H9 (cell line): ENCODE measurements at regions not wholly inside any gene's neighbourhood (a gene's known extent, or its start where the extent isn't known, plus 50 kb on each side); places are given as distances from the start of the nearest gene placed in this dataset.

Experiments
- DNase-seq: peaks from one replicate; pipeline ENCODE4 v3.0.0-alpha.2; 2017
- H2AFZ ChIP-seq: one replicate; pipeline ENCODE4 v1.6.1; 2013; ENCODE audit warnings: mild to moderate bottlenecking, low read length, control low read depth, moderate library complexity
- H2AK5ac ChIP-seq: 2 replicates; pipeline ENCODE4 v1.6.1; 2013; ENCODE audit warnings: low read length, control low read depth, mixed read lengths; ENCODE audit not compliant: insufficient read length
- H2BK120ac ChIP-seq: one replicate; pipeline ENCODE4 v1.6.1; 2013; ENCODE audit warnings: low read depth, mild to moderate bottlenecking, low read length, control low read depth, inconsistent platforms; ENCODE audit not compliant: poor library complexity, severe bottlenecking
- H2BK12ac ChIP-seq: 2 replicates; pipeline ENCODE4 v1.6.1; 2013; ENCODE audit warnings: low read length, control low read depth, mixed read lengths, low read depth; ENCODE audit not compliant: insufficient read length
- H2BK15ac ChIP-seq: 2 replicates; pipeline ENCODE4 v1.6.1; 2013; ENCODE audit warnings: low read depth, low read length, control low read depth
- H2BK20ac ChIP-seq: one replicate; pipeline ENCODE4 v1.6.1; 2013; ENCODE audit warnings: low read depth, mild to moderate bottlenecking, low read length, control low read depth, inconsistent platforms; ENCODE audit not compliant: poor library complexity, severe bottlenecking
- H2BK5ac ChIP-seq: 2 replicates; pipeline ENCODE4 v1.6.1; 2013; ENCODE audit warnings: low read length, control low read depth, mixed read lengths; ENCODE audit not compliant: insufficient read length
- H3K14ac ChIP-seq: 2 replicates; pipeline ENCODE4 v1.6.1; 2013; ENCODE audit warnings: low read length, control low read depth; ENCODE audit not compliant: insufficient read depth
- H3K18ac ChIP-seq: 2 replicates; pipeline ENCODE4 v1.6.1; 2013; ENCODE audit warnings: low read depth, mild to moderate bottlenecking, mixed read lengths, low read length, control low read depth; ENCODE audit not compliant: insufficient read length
- H3K23ac ChIP-seq: 2 replicates; pipeline ENCODE4 v1.6.1; 2013; ENCODE audit warnings: low read length, control low read depth, mixed read lengths, low read depth; ENCODE audit not compliant: insufficient read length
- H3K23me2 ChIP-seq: 2 replicates; pipeline ENCODE4 v1.6.1; 2013; ENCODE audit warnings: low read depth, mild to moderate bottlenecking, mixed read lengths, low read length, control low read depth; ENCODE audit not compliant: insufficient read length, poor library complexity, severe bottlenecking
- H3K27ac ChIP-seq: 2 replicates; pipeline ENCODE4 v1.5.1; 2013; ENCODE audit warnings: low read length, control low read depth, mixed read lengths, low read depth; ENCODE audit not compliant: insufficient read length
- H3K27me3 ChIP-seq: 2 replicates; pipeline ENCODE4 v1.6.1; 2013; ENCODE audit warnings: low read length, control low read depth, inconsistent platforms; ENCODE audit not compliant: insufficient read depth
- H3K4ac ChIP-seq: 2 replicates; pipeline ENCODE4 v1.6.1; 2013; ENCODE audit warnings: low read depth, mild to moderate bottlenecking, control low read depth, inconsistent platforms, low read length, moderate library complexity
- H3K4me1 ChIP-seq: 2 replicates; pipeline ENCODE4 v1.6.1; 2013; ENCODE audit warnings: low read length, control low read depth, inconsistent platforms; ENCODE audit not compliant: insufficient read depth
- H3K4me2 ChIP-seq: 2 replicates; pipeline ENCODE4 v1.6.1; 2013; ENCODE audit warnings: low read length, control low read depth, mixed read lengths; ENCODE audit not compliant: insufficient read length, insufficient read depth
- H3K56ac ChIP-seq: 2 replicates; pipeline ENCODE4 v1.6.1; 2013; ENCODE audit warnings: low read depth, mild to moderate bottlenecking, mixed read lengths, low read length, control low read depth; ENCODE audit not compliant: insufficient read length
- H3K79me1 ChIP-seq: 2 replicates; pipeline ENCODE4 v1.6.1; 2013; ENCODE audit warnings: low read depth, mild to moderate bottlenecking, moderate library complexity, low read length, control low read depth, inconsistent platforms; ENCODE audit not compliant: insufficient read depth, poor library complexity, severe bottlenecking
- H3K79me2 ChIP-seq: 2 replicates; pipeline ENCODE4 v1.6.1; 2013; ENCODE audit warnings: low read length, control low read depth, inconsistent platforms; ENCODE audit not compliant: insufficient read depth
- H3K9ac ChIP-seq: 2 replicates; pipeline ENCODE4 v1.6.1; 2013; ENCODE audit warnings: low read length, control low read depth, mixed read lengths; ENCODE audit not compliant: insufficient read length; ENCODE audit errors: extremely low read depth
- H3K9me3 ChIP-seq: one replicate; pipeline ENCODE4 v1.6.1; 2013; ENCODE audit warnings: low read depth, low read length, inconsistent platforms; ENCODE audit not compliant: control insufficient read depth
- H3T11ph ChIP-seq: one replicate; pipeline ENCODE4 v1.6.1; 2013; ENCODE audit warnings: mild to moderate bottlenecking, low read length, control low read depth, inconsistent platforms
- H4K20me1 ChIP-seq: one replicate; pipeline ENCODE4 v1.6.1; 2013; ENCODE audit not compliant: control insufficient read depth, insufficient read length, insufficient read depth
- H4K5ac ChIP-seq: 2 replicates; pipeline ENCODE4 v1.6.1; 2013; ENCODE audit warnings: low read depth, mild to moderate bottlenecking, mixed read lengths, low read length, control low read depth; ENCODE audit not compliant: insufficient read length
- H4K8ac ChIP-seq: replicated peaks from 2 replicates; pipeline ENCODE4 v1.6.1; 2013; ENCODE audit warnings: low read length, control low read depth, mixed read lengths, low read depth; ENCODE audit not compliant: insufficient read length
- H4K91ac ChIP-seq: 2 replicates; pipeline ENCODE4 v1.6.1; 2013; ENCODE audit warnings: low read depth, mild to moderate bottlenecking, moderate library complexity, mixed read lengths, low read length, control low read depth; ENCODE audit not compliant: insufficient read length
- H3K27ac Mint-ChIP-seq, 3 experiments: 2 replicates in 2 of 3; 3 replicates in 1 of 3; pipeline ENCODE4 v1.8.0; 2020 to 2021; ENCODE audit warnings: mixed read lengths in 3 of 3, mild to moderate bottlenecking in 1 of 3, moderate library complexity in 1 of 3
- H3K27me3 Mint-ChIP-seq: 2 replicates; pipeline ENCODE4 v1.8.0; 2021; ENCODE audit warnings: low read depth, mild to moderate bottlenecking, moderate library complexity, mixed read lengths
- H3K36me3 Mint-ChIP-seq, 3 experiments: 2 replicates in 2 of 3; 3 replicates in 1 of 3; pipeline ENCODE4 v1.8.0; 2020 to 2021; ENCODE audit warnings: low read depth in 3 of 3, mixed read lengths in 3 of 3; ENCODE audit not compliant: insufficient read depth in 1 of 3
- H3K4me1 Mint-ChIP-seq, 2 experiments: 2 replicates each; pipeline ENCODE4 v1.8.0; 2020; ENCODE audit warnings: mixed read lengths in 2 of 2
- H3K4me3 Mint-ChIP-seq, 2 experiments: 2 replicates in 1 of 2; 3 replicates in 1 of 2; pipeline ENCODE4 v1.8.0; 2020 to 2021; ENCODE audit warnings: mild to moderate bottlenecking in 2 of 2, mixed read lengths in 2 of 2, moderate library complexity in 1 of 2
- H3K9me3 Mint-ChIP-seq, 2 experiments: 2 replicates in 1 of 2; 3 replicates in 1 of 2; pipeline ENCODE4 v1.8.0; 2020; ENCODE audit warnings: mild to moderate bottlenecking in 2 of 2, mixed read lengths in 2 of 2, moderate library complexity in 1 of 2
- CTCF ChIP-seq: fragments of 200-600 bp; sonication (generic); conservative IDR thresholded peaks from 3 replicates; pipeline ENCODE4 v1.8.0; 2021; ENCODE audit warnings: antibody characterized with exemption, mild to moderate bottlenecking
- WGBS: extraction: QIAGEN DNeasy Blood & Tissue Kit; methylation state at CpG from one replicate; pipeline ENCODE4 v1.1.7; 2013; ENCODE audit warnings: missing lambda C conversion rate, low lambda C conversion rate, mixed read lengths; ENCODE audit not compliant: insufficient read length; ENCODE audit errors: extremely low coverage; 5-methylcytosine and 5-hydroxymethylcytosine counted together

GRCh38 chr15:98524838-98525660 is 123.3 kb upstream of the IGF1R start:
- no peak overlapping the region for H3K4me3 Mint-ChIP-seq
- peaks cover 10 to 28% of the 10 kb centered on the region in 2 experiments for H3K4me1 Mint-ChIP-seq
- Histone ChIP-seq H2BK12ac (no peak overlapping the region), H3T11ph (no peak overlapping the region), H3K9me3 (no peaks in the 10 kb centered on the region), H3K23me2 (no peaks in the 10 kb centered on the region), H3K4me1 (no peaks in the 10 kb centered on the region), H2BK5ac (no peak overlapping the region), H4K5ac (no peak overlapping the region), H3K79me1 (no peaks in the 10 kb centered on the region), H3K4me2 (no peak overlapping the region), H3K79me2 (no peaks in the 10 kb centered on the region), H2BK120ac (no peak overlapping the region), H3K4ac (no peak overlapping the region), H2AFZ (no peak overlapping the region), H2AK5ac (no peak overlapping the region), H3K27ac (no peak overlapping the region), H3K27me3 (no peaks in the 10 kb centered on the region), H2BK20ac (no peak overlapping the region), H3K23ac (no peak overlapping the region), H4K91ac (no peak overlapping the region), H4K20me1 (no peaks in the 10 kb centered on the region), H4K8ac (no peak overlapping the region), H3K9ac (no peak overlapping the region), H3K18ac (no peak overlapping the region), H2BK15ac (no peak overlapping the region), H3K56ac (no peak overlapping the region), H3K14ac (no peak overlapping the region; the same call in 1 of the 2 replicates)
- peaks cover 2% of the 10 kb centered on the region; the same call in 1 of the 2 replicates for H3K27me3 Mint-ChIP-seq
- no peaks in the 10 kb centered on the region for H3K9me3 Mint-ChIP-seq
- no peak for TF ChIP-seq CTCF
- no CpG with 5 or more reads among the region's 10 CpGs for WGBS
- no peaks in the 10 kb centered on the region for H3K36me3 Mint-ChIP-seq
- no peak for DNase-seq
- 0 out of 7 replicates have a peak overlapping the region, but pooled peaks of 1 of the 3 experiments have one; percentile 7 for H3K27ac Mint-ChIP-seq
